ENCODE measurements at regions not wholly inside any gene's neighbourhood (a gene's known extent, or its start where the extent isn't known, plus 50 kb on each side); places are given as distances from the start of the nearest gene placed in this dataset.

- TF ChIP-seq, protein P1, sequence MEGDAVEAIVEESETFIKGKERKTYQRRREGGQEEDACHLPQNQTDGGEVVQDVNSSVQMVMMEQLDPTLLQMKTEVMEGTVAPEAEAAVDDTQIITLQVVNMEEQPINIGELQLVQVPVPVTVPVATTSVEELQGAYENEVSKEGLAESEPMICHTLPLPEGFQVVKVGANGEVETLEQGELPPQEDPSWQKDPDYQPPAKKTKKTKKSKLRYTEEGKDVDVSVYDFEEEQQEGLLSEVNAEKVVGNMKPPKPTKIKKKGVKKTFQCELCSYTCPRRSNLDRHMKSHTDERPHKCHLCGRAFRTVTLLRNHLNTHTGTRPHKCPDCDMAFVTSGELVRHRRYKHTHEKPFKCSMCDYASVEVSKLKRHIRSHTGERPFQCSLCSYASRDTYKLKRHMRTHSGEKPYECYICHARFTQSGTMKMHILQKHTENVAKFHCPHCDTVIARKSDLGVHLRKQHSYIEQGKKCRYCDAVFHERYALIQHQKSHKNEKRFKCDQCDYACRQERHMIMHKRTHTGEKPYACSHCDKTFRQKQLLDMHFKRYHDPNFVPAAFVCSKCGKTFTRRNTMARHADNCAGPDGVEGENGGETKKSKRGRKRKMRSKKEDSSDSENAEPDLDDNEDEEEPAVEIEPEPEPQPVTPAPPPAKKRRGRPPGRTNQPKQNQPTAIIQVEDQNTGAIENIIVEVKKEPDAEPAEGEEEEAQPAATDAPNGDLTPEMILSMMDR (conservative IDR thresholded peaks at IDR 0.05): no peak
- no peak for TF ChIP-seq EZH2 (IDR thresholded peaks at IDR 0.05; ENCODE audit: low read depth)
Observed at GRCh38 chr13:59445812-59446211, 717.9 kb downstream of the DIAPH3 start.
